BLaER1 treated with 17β-estradiol and CSF1 and Interleukin-3, amounts not matched to agents 10 nM and 100 nM (cell line): ENCODE measurements at regions not wholly inside any gene's neighbourhood (a gene's known extent, or its start where the extent isn't known, plus 50 kb on each side); places are given as distances from the start of the nearest gene placed in this dataset.

ENCODE experiments used
- H3K27ac ChIP-seq, 11 experiments: shearing (Covaris generic); formaldehyde crosslinking; 2 replicates each; pipeline ENCODE4 v1.8.1; 2022
- H3K27me3 ChIP-seq, 11 experiments: shearing (Covaris generic); formaldehyde crosslinking; 2 replicates each; pipeline ENCODE4 v1.8.1; 2022
- H3K36me3 ChIP-seq, 11 experiments: shearing (Covaris generic); formaldehyde crosslinking; 2 replicates each; pipeline ENCODE4 v1.8.1; 2022
- H3K4me1 ChIP-seq, 10 experiments: shearing (Covaris generic); formaldehyde crosslinking; 2 replicates each; pipeline ENCODE4 v1.8.1; 2022
- H3K4me2 ChIP-seq, 11 experiments: shearing (Covaris generic); formaldehyde crosslinking; 2 replicates each; pipeline ENCODE4 v1.8.1; 2022
- H3K4me3 ChIP-seq, 10 experiments: shearing (Covaris generic); formaldehyde crosslinking; 2 replicates each; pipeline ENCODE4 v1.8.1; 2022
- H3K9ac ChIP-seq, 11 experiments: shearing (Covaris generic); formaldehyde crosslinking; 2 replicates each; pipeline ENCODE4 v1.8.1; 2022
- H3K9me3 ChIP-seq, 11 experiments: shearing (Covaris generic); formaldehyde crosslinking; replicated peaks in 1 of 11; 2 replicates each; pipeline ENCODE4 v1.8.1; 2022
- H4K20me1 ChIP-seq, 11 experiments: shearing (Covaris generic); formaldehyde crosslinking; 2 replicates each; pipeline ENCODE4 v1.8.1; 2022
- Cebpa-rat ChIP-seq, 11 experiments: shearing (Covaris generic); IDR thresholded peaks; 2 replicates each; pipeline ENCODE4 v1.8.1; 2022

GRCh38 chr21:18985584-18985983 is 582.0 kb upstream of the TMPRSS15 start:
- Histone ChIP-seq H3K4me1 (no peaks in the 10 kb centered on the region), H3K36me3 (no peaks in the 10 kb centered on the region), H3K9ac (no peak overlapping the region), H3K27ac (no peak overlapping the region), H4K20me1 (no peaks in the 10 kb centered on the region), H3K4me2 (no peak overlapping the region), H3K27me3 (no peaks in the 10 kb centered on the region), H3K4me3 (no peak overlapping the region), H3K9me3 (peaks cover 0 to 14% (median 10%) of the 10 kb centered on the region in 11 experiments; a peak in 13 of 22 replicates)
- no peak for TF ChIP-seq Cebpa-rat (IDR thresholded peaks at IDR 0.05)

DNA sequence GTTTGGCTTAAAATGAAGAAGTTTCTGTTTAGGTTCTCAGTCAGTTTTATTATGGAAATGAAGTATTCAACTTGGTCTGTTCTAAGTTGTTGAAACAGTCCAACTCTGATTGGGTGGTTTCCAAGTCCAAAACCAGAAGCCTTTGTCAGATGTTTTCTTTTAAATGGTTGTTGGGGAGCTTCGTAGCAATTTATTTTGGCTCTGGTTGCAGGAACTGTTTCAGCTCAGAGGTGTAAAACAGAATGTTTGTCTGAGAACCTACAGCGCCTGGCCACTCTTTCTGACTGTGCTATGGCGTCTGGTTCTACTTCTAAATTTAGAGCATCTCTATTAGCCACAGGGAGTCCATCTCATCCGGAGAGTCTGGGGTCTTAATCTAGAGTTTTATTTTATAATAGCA is 582.6 kb upstream of the TMPRSS15 start:
- no peaks in the 10 kb centered on the region for H3K4me1 ChIP-seq
- H3K4me2 ChIP-seq: no peak overlapping the region
- no peak for TF ChIP-seq Cebpa-rat (IDR thresholded peaks at IDR 0.05)

DNA sequence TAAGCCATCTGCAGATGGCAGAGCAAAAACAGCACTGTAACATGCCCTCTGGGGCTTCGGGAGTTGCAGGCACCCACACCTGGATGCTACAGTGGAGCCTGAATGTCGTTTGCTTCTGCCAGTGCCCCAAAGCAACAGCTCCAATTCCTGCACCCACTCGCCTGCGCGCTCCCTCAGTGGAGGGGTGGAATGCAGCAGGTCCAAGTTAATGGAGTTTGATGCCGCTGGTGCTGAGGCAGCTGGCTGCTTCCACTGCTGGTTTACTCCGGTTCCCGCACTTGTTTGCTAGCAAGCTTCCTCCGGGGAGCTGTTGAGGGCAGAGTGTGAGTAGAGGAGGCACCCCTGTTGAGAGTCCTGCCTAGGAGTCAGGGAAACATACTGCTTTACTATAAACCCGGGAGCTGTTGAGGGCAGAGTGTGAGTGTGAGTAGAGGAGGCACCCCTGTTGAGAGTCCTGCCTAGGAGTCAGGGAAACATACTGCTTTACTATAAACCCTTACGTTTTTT is 584.0 kb upstream of the TMPRSS15 start:
- H3K27me3 ChIP-seq: no peaks in the 10 kb centered on the region
- H3K4me1 ChIP-seq: no peaks in the 10 kb centered on the region
- no peak overlapping the region for H3K4me2 ChIP-seq
- H3K36me3 ChIP-seq: no peaks in the 10 kb centered on the region
- no peaks in the 10 kb centered on the region for H4K20me1 ChIP-seq
- H3K4me3 ChIP-seq: no peak overlapping the region
- H3K9ac ChIP-seq: no peak overlapping the region
- no peak for TF ChIP-seq Cebpa-rat (IDR thresholded peaks at IDR 0.05)
- peaks cover 0 to 14% (median 10%) of the 10 kb centered on the region in 11 experiments; a peak in 13 of 22 replicates for H3K9me3 ChIP-seq
- no peak overlapping the region for H3K27ac ChIP-seq

More for the DNA sequence above, 582.6 kb upstream of the TMPRSS15 start:
- no peaks in the 10 kb centered on the region for H4K20me1 ChIP-seq
- H3K27ac ChIP-seq: no peak overlapping the region
- no peak overlapping the region for H3K4me3 ChIP-seq
- peaks cover 0 to 14% (median 10%) of the 10 kb centered on the region in 11 experiments; a peak in 13 of 22 replicates for H3K9me3 ChIP-seq
- H3K36me3 ChIP-seq: no peaks in the 10 kb centered on the region
- no peak overlapping the region for H3K9ac ChIP-seq
- no peaks in the 10 kb centered on the region for H3K27me3 ChIP-seq

DNA sequence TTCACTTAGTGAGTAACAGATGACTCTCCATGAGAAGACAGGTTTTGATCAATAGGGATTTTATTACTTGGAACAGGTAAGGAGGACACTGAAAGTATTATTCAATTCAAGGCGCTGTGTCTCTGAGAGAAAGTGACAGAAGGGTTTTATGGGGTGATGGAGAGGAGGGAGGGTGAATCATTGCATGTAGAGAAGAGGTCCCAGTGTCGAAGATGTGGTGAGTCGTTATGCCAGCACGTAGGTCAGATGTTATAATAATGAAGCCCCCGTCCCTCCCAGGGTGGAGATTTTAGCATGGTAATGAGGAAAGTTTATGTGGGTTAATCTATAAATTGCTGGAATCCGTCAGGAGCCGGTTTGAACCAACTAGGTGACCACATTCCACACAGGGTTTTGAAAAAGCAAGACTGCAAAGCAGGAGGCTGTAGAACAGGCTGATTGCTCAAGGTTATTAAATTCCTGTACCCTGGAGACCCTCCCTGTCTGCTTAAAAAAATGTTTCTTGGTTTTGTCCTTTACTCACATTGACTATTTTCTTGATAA is 586.4 kb upstream of the TMPRSS15 start:
- Histone ChIP-seq H3K36me3 (no peaks in the 10 kb centered on the region), H4K20me1 (no peaks in the 10 kb centered on the region), H3K27me3 (no peaks in the 10 kb centered on the region), H3K9me3 (peaks cover 0 to 2% (median 0%) of the 10 kb centered on the region in 11 experiments; a peak in 1 of 22 replicates), H3K4me1 (no peaks in the 10 kb centered on the region; a peak in 1 of 20 replicates), H3K9ac (no peak overlapping the region), H3K27ac (no peak overlapping the region), H3K4me2 (no peak overlapping the region), H3K4me3 (no peak overlapping the region)
- no peak for TF ChIP-seq Cebpa-rat (IDR thresholded peaks at IDR 0.05)

DNA sequence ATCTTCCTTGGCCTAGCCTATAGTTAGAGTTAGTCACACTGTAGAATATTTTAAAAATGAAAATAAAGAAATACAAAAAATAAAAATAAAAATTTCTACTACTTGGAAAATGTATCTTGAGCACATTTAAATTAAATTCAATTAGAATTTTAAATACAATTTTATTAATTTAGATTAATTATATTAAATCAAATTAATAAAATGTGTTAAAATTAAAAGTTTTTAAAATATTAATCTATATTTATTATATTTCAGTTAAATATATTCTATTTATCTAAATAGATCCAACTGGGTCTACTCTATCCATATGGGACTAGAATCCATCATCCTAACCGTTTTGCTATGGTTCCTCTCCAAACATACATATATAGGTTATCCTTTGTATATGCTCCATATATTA is 588.3 kb upstream of the TMPRSS15 start:
- Histone ChIP-seq H4K20me1 (no peaks in the 10 kb centered on the region), H3K9me3 (0 out of 22 replicates have a peak, but pooled peaks cover 0 to 2% (median 0%) of the 10 kb centered on the region in 11 experiments), H3K4me1 (no peaks in the 10 kb centered on the region; a peak in 1 of 20 replicates), H3K4me2 (no peak overlapping the region), H3K4me3 (no peak overlapping the region), H3K27ac (no peak overlapping the region), H3K36me3 (no peaks in the 10 kb centered on the region), H3K9ac (no peak overlapping the region), H3K27me3 (no peaks in the 10 kb centered on the region)
- no peak for TF ChIP-seq Cebpa-rat (IDR thresholded peaks at IDR 0.05)

DNA sequence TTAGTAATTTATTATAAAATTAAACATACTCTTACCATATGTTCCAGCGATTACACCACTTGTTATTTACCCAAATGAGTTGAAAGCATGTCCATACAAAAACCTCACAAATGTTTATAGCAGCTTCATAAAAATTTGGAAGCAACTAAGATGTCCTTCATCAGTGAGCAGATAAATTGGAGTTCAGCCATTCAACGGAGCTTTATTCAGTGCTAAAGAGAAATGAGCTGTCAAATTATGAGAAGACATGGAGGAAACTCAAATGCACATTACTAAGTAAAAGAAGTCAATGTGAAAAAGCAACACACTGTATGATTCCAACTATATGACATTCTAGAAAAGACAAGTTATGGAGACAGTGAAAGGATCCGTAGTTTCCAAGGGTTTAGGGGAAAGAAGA is 606.7 kb upstream of the TMPRSS15 start:
- Histone ChIP-seq H3K9me3 (no peaks in the 10 kb centered on the region), H3K4me3 (no peak overlapping the region), H3K27ac (no peak overlapping the region), H3K27me3 (no peaks in the 10 kb centered on the region), H3K9ac (no peak overlapping the region), H3K4me2 (no peak overlapping the region), H3K36me3 (no peaks in the 10 kb centered on the region), H4K20me1 (no peaks in the 10 kb centered on the region), H3K4me1 (no peaks in the 10 kb centered on the region)
- TF ChIP-seq Cebpa-rat (IDR thresholded peaks at IDR 0.05): no peak

- no peak for TF ChIP-seq Cebpa-rat (IDR thresholded peaks at IDR 0.05)
- no peak overlapping the region for H3K4me2 ChIP-seq
- H3K27me3 ChIP-seq: no peaks in the 10 kb centered on the region
- no peaks in the 10 kb centered on the region for H3K4me1 ChIP-seq
- no peak overlapping the region for H3K9ac ChIP-seq
- no peak overlapping the region for H3K4me3 ChIP-seq
- H3K9me3 ChIP-seq: no peaks in the 10 kb centered on the region
- H3K27ac ChIP-seq: no peak overlapping the region
- no peaks in the 10 kb centered on the region for H3K36me3 ChIP-seq
- H4K20me1 ChIP-seq: no peaks in the 10 kb centered on the region
Measured at GRCh38 chr21:19010996-19011395, 607.4 kb upstream of the TMPRSS15 start.

DNA sequence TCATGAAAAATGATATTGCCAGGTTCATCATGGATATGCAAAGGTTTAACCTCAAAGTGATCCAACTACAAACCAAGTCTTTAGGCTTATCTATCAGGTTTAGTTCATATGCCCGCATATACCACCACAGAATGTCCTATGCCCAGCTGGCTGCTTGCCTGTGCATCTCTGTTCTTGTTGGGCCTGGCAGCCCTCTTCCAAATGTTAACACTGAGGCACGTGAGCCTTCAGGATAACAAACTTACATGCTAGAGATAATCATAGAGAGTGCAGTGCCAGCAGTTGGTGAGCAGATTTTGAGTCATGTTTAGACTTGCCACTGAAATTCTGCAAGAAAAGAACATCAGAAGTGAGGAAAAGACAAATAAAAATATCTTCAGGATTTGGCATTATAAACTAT is 607.9 kb upstream of the TMPRSS15 start:
- TF ChIP-seq Cebpa-rat (IDR thresholded peaks at IDR 0.05): no peak
- H3K27ac ChIP-seq: no peak overlapping the region
- no peaks in the 10 kb centered on the region for H3K4me1 ChIP-seq
- no peaks in the 10 kb centered on the region for H3K9me3 ChIP-seq
- no peaks in the 10 kb centered on the region for H3K36me3 ChIP-seq
- no peak overlapping the region for H3K4me3 ChIP-seq
- H3K4me2 ChIP-seq: no peak overlapping the region
- H4K20me1 ChIP-seq: no peaks in the 10 kb centered on the region
- no peaks in the 10 kb centered on the region for H3K27me3 ChIP-seq
- no peak overlapping the region for H3K9ac ChIP-seq

DNA sequence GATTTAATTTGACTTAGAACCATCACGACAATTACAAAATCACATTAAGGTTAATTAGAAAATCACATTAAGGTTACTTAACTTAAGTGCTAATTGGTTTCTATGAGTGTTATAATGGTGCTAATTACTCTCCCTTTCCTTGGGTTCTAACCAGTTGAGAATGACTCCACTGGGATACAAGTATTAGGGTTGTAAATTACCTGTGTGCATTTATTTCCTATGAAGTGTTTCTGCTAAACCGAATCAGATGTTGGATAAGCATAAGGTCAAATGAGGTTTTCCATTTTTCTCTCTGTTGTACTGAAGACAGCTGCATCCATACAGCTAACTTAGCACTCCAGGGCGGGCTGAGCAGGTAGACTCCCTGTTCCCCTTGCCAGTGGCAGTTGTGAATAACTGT is 610.3 kb upstream of the TMPRSS15 start:
- Histone ChIP-seq H3K9ac (no peak overlapping the region), H3K4me1 (no peaks in the 10 kb centered on the region), H3K36me3 (no peaks in the 10 kb centered on the region), H3K27ac (no peak overlapping the region), H3K4me2 (no peak overlapping the region), H3K4me3 (no peak overlapping the region), H3K9me3 (no peaks in the 10 kb centered on the region), H4K20me1 (no peaks in the 10 kb centered on the region), H3K27me3 (no peaks in the 10 kb centered on the region)
- TF ChIP-seq Cebpa-rat (IDR thresholded peaks at IDR 0.05): no peak

DNA sequence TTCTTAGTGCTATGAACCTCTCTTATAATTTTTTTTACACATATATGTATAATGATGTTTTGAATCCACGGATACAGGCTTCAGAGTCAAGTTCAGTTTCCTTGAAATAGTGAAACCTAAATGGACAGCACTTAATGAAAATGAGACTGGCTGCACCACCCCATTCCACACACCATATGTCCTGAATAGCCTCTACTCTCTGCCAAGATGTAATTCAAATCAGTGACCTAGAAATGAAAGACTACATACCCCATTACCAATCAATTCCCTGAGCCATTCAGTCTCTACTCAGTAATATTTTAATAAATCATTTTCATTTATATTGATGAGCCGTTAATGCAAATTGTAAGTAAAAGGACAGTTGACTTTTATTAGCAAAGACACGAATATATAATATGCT is 614.9 kb upstream of the TMPRSS15 start:
- Histone ChIP-seq H3K9ac (no peak overlapping the region), H3K36me3 (no peaks in the 10 kb centered on the region), H4K20me1 (no peaks in the 10 kb centered on the region), H3K27ac (no peak overlapping the region), H3K4me2 (no peak overlapping the region), H3K4me3 (no peak overlapping the region), H3K4me1 (no peaks in the 10 kb centered on the region), H3K9me3 (no peaks in the 10 kb centered on the region), H3K27me3 (no peaks in the 10 kb centered on the region)
- TF ChIP-seq Cebpa-rat (IDR thresholded peaks at IDR 0.05): no peak
